ENCODE measurements at regions not wholly inside any gene's neighbourhood (a gene's known extent, or its start where the extent isn't known, plus 50 kb on each side); places are given as distances from the start of the nearest gene placed in this dataset.

- no peak for DNase-seq (ENCODE audit: insufficient read length)
- FAIRE-seq, result no peak
- TF ChIP-seq POLR2AphosphoS5 (IDR thresholded peaks at IDR 0.05; ENCODE audit: low read depth, low read length) (no peak), POLR2A (IDR thresholded peaks at IDR 0.05; ENCODE audit: low read depth, low read length) (no peak), TAF1 (IDR thresholded peaks at IDR 0.05; ENCODE audit: borderline replicate concordance, low read depth, low read length) (no peak)
Observed at GRCh38 chr13:85243831-85244230, 555.4 kb downstream of the SLITRK6 start.

DNA sequence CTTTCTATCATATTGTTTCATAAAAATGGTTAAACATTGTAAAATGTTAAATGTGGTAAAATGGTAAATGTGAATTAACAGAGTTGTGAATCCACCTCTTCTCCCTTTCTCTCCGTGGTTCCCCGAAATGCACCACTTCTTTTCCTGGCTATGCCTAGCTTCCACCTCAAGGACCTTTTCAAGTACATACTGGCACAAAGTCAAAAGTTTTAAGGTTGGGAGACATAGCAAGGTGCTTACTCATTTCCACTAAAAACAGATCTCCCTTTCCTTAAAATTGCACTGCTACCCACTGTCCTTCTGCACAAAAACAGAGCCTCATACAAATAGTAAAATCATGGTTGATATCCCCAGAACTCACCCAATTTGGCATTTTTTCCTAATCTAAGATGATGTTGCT, 558.2 kb downstream of the SLITRK6 start:
- no peak for DNase-seq (ENCODE audit: insufficient read length)
- TF ChIP-seq POLR2A (IDR thresholded peaks at IDR 0.05; ENCODE audit: low read depth, low read length), result no peak
- no peak for TF ChIP-seq POLR2AphosphoS5 (IDR thresholded peaks at IDR 0.05; ENCODE audit: low read depth, low read length)
- no peak for TF ChIP-seq TAF1 (IDR thresholded peaks at IDR 0.05; ENCODE audit: borderline replicate concordance, low read depth, low read length)
- FAIRE-seq, result no peak

GRCh38 chr13:85236413-85236812, 562.8 kb downstream of the SLITRK6 start:
- DNase-seq (ENCODE audit: insufficient read length), result no peak
- FAIRE-seq, result no peak
- no peak for TF ChIP-seq POLR2AphosphoS5 (IDR thresholded peaks at IDR 0.05; ENCODE audit: low read depth, low read length)
- no peak for TF ChIP-seq POLR2A (IDR thresholded peaks at IDR 0.05; ENCODE audit: low read depth, low read length)
- no peak for TF ChIP-seq TAF1 (IDR thresholded peaks at IDR 0.05; ENCODE audit: borderline replicate concordance, low read depth, low read length)

DNA sequence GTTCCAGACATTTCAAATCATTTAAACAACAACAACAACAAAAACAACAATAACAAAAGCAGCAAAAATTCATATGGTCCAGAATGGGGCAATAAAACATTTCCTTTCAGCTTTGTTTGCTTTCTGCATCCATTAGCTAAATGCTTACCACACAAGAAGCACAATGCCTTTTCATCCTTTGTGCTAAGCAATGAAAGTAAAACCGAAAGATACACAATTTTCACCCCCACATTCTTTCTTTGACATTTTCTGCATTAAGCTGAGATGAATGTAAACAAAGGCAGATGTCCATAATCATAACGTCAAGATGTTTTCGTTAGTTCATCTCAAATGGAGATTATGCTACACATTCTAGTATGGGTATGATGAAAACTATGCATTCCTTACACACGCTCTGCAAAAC, 568.5 kb downstream of the SLITRK6 start:
- no peak for DNase-seq (ENCODE audit: insufficient read length)
- no peak for FAIRE-seq
- TF ChIP-seq TAF1 (IDR thresholded peaks at IDR 0.05; ENCODE audit: borderline replicate concordance, low read depth, low read length), result no peak
- TF ChIP-seq POLR2A (IDR thresholded peaks at IDR 0.05; ENCODE audit: low read depth, low read length), result no peak
- TF ChIP-seq POLR2AphosphoS5 (IDR thresholded peaks at IDR 0.05; ENCODE audit: low read depth, low read length), result no peak

- FAIRE-seq, result no peak
- no peak for DNase-seq (ENCODE audit: insufficient read length)
- TF ChIP-seq TAF1 (IDR thresholded peaks at IDR 0.05; ENCODE audit: borderline replicate concordance, low read depth, low read length) (no peak), POLR2A (IDR thresholded peaks at IDR 0.05; ENCODE audit: low read depth, low read length) (no peak), POLR2AphosphoS5 (IDR thresholded peaks at IDR 0.05; ENCODE audit: low read depth, low read length) (no peak)
Observed at GRCh38 chr13:85228692-85229091, 570.5 kb downstream of the SLITRK6 start.

DNA sequence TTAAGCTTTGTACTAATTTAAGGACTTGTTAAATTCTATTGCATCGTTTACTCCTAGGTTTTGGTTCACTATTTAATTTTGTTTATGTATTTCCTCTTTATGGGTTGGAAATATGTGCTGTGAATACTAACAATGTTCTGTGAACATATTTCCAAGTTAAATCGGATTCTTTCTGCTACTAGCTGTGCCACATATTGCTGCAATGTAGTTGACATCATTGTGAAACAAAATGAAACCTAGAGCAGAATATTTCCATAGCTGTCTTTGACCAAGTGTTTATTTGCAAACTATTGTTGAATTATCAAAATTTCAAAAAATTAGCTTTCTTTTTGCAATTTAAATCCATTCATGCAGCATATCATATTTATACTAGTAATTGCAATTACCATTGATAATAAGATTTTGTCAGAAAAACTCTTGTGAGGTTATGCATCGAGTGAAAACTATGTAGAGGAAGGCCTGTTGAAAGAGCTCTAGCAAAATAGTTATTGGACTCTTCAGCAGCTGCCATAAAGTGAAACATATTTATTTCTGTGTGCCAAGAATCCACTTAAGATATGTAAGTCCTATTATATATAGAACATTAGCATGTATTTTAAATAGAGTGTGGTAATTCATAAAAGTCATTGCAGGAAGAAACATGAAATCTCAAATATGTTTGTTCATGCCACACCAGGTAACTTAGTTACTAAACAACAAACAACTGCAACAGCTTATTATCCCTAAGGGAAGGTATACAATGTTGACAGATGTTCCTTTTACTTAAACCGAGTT, 575.1 kb downstream of the SLITRK6 start:
- TF ChIP-seq POLR2AphosphoS5 (IDR thresholded peaks at IDR 0.05; ENCODE audit: low read depth, low read length) (no peak), POLR2A (IDR thresholded peaks at IDR 0.05; ENCODE audit: low read depth, low read length) (no peak), TAF1 (IDR thresholded peaks at IDR 0.05; ENCODE audit: borderline replicate concordance, low read depth, low read length) (no peak)
- DNase-seq (ENCODE audit: insufficient read length) (no peak), FAIRE-seq (no peak)

GRCh38 chr13:85216576-85216975, 582.6 kb downstream of the SLITRK6 start:
- TF ChIP-seq TAF1 (IDR thresholded peaks at IDR 0.05; ENCODE audit: borderline replicate concordance, low read depth, low read length) (no peak), POLR2AphosphoS5 (IDR thresholded peaks at IDR 0.05; ENCODE audit: low read depth, low read length) (no peak), POLR2A (IDR thresholded peaks at IDR 0.05; ENCODE audit: low read depth, low read length) (no peak)
- FAIRE-seq (no peak), DNase-seq (ENCODE audit: insufficient read length) (no peak)

- FAIRE-seq (no peak), DNase-seq (ENCODE audit: insufficient read length) (no peak)
- no peak for TF ChIP-seq POLR2A (IDR thresholded peaks at IDR 0.05; ENCODE audit: low read depth, low read length)
- no peak for TF ChIP-seq TAF1 (IDR thresholded peaks at IDR 0.05; ENCODE audit: borderline replicate concordance, low read depth, low read length)
- TF ChIP-seq POLR2AphosphoS5 (IDR thresholded peaks at IDR 0.05; ENCODE audit: low read depth, low read length), result no peak
Observed at GRCh38 chr13:85212692-85213091, 586.5 kb downstream of the SLITRK6 start.

DNA sequence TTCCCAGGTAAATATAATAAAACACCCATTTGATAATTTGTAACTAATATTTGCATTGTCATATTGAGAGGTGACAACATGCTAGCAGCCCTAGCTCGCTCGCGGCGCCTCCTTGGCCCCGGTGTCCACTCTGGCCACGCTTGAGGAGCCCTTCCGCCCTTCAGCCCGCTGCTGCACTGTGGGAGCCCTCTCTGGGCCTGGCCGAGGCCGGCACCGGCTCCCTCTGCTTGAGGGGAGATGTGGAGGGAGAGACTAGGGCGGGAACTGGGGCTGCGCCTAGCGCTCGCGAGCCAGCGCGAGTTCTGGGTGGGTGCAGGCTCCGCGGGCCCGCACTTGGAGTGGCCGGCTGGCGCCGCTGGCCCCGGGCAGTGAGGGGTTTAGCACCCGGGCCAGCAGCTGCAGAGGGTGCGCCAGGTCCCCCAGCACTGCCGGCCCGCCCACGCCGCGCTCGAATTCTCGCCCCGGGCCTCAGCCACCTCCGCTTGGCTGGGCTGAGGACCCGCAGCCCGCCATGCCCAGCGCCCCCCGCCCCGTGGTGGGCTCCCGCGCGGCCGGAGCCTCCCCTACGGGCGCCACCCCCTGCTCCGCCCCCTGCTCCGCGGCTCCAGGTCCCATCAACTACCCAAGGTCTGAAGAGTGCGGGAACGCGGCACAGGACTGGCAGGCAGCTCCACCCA, 594.4 kb downstream of the SLITRK6 start:
- FAIRE-seq (no peak), DNase-seq (ENCODE audit: insufficient read length) (no peak)
- TF ChIP-seq POLR2AphosphoS5 (IDR thresholded peaks at IDR 0.05; ENCODE audit: low read depth, low read length), result no peak
- no peak for TF ChIP-seq TAF1 (IDR thresholded peaks at IDR 0.05; ENCODE audit: borderline replicate concordance, low read depth, low read length)
- TF ChIP-seq POLR2A (IDR thresholded peaks at IDR 0.05; ENCODE audit: low read depth, low read length), result no peak

DNA sequence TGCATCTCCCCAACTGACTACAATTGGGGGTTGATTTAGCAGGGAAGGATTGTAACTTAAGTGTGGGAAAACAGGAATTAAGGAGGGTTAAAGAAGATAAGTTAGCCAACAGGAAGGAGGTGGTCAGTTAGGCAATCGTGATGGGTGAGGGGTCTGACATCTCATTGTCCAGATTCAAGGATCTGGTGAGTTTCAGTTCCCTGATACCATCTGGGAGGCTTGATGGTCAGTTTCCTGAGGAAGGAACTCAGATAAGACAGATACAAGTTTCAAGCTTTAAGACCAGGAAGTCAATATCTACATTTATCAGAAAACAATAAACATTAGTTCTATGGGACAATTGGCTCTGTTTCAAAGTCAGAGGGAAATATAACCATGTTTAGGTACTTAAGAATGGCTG, 601.8 kb downstream of the SLITRK6 start:
- DNase-seq (ENCODE audit: insufficient read length) (no peak), FAIRE-seq (no peak)
- no peak for TF ChIP-seq TAF1 (IDR thresholded peaks at IDR 0.05; ENCODE audit: borderline replicate concordance, low read depth, low read length)
- no peak for TF ChIP-seq POLR2AphosphoS5 (IDR thresholded peaks at IDR 0.05; ENCODE audit: low read depth, low read length)
- TF ChIP-seq POLR2A (IDR thresholded peaks at IDR 0.05; ENCODE audit: low read depth, low read length), result no peak

DNA sequence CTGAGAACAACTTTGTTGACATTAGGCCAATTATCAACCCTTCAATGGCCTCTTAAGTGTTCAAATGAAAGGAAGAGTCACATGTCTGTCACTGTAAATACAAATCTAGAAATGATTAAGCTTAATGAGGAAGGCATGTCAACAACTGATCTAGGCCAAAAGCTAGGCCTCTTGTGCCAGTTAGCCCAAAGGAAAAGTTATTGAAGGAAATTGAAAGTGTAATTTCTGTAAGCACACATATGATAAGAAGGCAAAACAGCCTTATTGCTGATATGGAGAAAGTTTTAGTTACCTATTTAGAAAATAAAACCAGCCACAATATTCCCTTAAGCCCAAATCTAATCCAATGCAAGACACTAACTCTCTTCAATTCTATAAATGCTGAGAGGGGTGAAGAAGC, 604.7 kb downstream of the SLITRK6 start:
- FAIRE-seq, result no peak
- no peak for TF ChIP-seq POLR2AphosphoS5 (IDR thresholded peaks at IDR 0.05; ENCODE audit: low read depth, low read length)
- no peak for TF ChIP-seq TAF1 (IDR thresholded peaks at IDR 0.05; ENCODE audit: borderline replicate concordance, low read depth, low read length)
- TF ChIP-seq POLR2A (IDR thresholded peaks at IDR 0.05; ENCODE audit: low read depth, low read length), result no peak
- DNase-seq (ENCODE audit: insufficient read length), result no peak
